H9 (cell line): ENCODE measurements at regions not wholly inside any gene's neighbourhood (a gene's known extent, or its start where the extent isn't known, plus 50 kb on each side); places are given as distances from the start of the nearest gene placed in this dataset.

Source experiments
- DNase-seq: peaks from one replicate; pipeline ENCODE4 v3.0.0-alpha.2; 2017
- H2AFZ ChIP-seq: one replicate; pipeline ENCODE4 v1.6.1; 2013; ENCODE audit warnings: mild to moderate bottlenecking, low read length, control low read depth, moderate library complexity
- H2AK5ac ChIP-seq: 2 replicates; pipeline ENCODE4 v1.6.1; 2013; ENCODE audit warnings: low read length, control low read depth, mixed read lengths; ENCODE audit not compliant: insufficient read length
- H2BK120ac ChIP-seq: one replicate; pipeline ENCODE4 v1.6.1; 2013; ENCODE audit warnings: low read depth, mild to moderate bottlenecking, low read length, control low read depth, inconsistent platforms; ENCODE audit not compliant: poor library complexity, severe bottlenecking
- H2BK12ac ChIP-seq: 2 replicates; pipeline ENCODE4 v1.6.1; 2013; ENCODE audit warnings: low read length, control low read depth, mixed read lengths, low read depth; ENCODE audit not compliant: insufficient read length
- H2BK15ac ChIP-seq: 2 replicates; pipeline ENCODE4 v1.6.1; 2013; ENCODE audit warnings: low read depth, low read length, control low read depth
- H2BK20ac ChIP-seq: one replicate; pipeline ENCODE4 v1.6.1; 2013; ENCODE audit warnings: low read depth, mild to moderate bottlenecking, low read length, control low read depth, inconsistent platforms; ENCODE audit not compliant: poor library complexity, severe bottlenecking
- H2BK5ac ChIP-seq: 2 replicates; pipeline ENCODE4 v1.6.1; 2013; ENCODE audit warnings: low read length, control low read depth, mixed read lengths; ENCODE audit not compliant: insufficient read length
- H3K14ac ChIP-seq: 2 replicates; pipeline ENCODE4 v1.6.1; 2013; ENCODE audit warnings: low read length, control low read depth; ENCODE audit not compliant: insufficient read depth
- H3K18ac ChIP-seq: 2 replicates; pipeline ENCODE4 v1.6.1; 2013; ENCODE audit warnings: low read depth, mild to moderate bottlenecking, mixed read lengths, low read length, control low read depth; ENCODE audit not compliant: insufficient read length
- H3K23ac ChIP-seq: 2 replicates; pipeline ENCODE4 v1.6.1; 2013; ENCODE audit warnings: low read length, control low read depth, mixed read lengths, low read depth; ENCODE audit not compliant: insufficient read length
- H3K23me2 ChIP-seq: 2 replicates; pipeline ENCODE4 v1.6.1; 2013; ENCODE audit warnings: low read depth, mild to moderate bottlenecking, mixed read lengths, low read length, control low read depth; ENCODE audit not compliant: insufficient read length, poor library complexity, severe bottlenecking
- H3K27ac ChIP-seq: 2 replicates; pipeline ENCODE4 v1.5.1; 2013; ENCODE audit warnings: low read length, control low read depth, mixed read lengths, low read depth; ENCODE audit not compliant: insufficient read length
- H3K27me3 ChIP-seq: 2 replicates; pipeline ENCODE4 v1.6.1; 2013; ENCODE audit warnings: low read length, control low read depth, inconsistent platforms; ENCODE audit not compliant: insufficient read depth
- H3K4ac ChIP-seq: 2 replicates; pipeline ENCODE4 v1.6.1; 2013; ENCODE audit warnings: low read depth, mild to moderate bottlenecking, control low read depth, inconsistent platforms, low read length, moderate library complexity
- H3K4me1 ChIP-seq: 2 replicates; pipeline ENCODE4 v1.6.1; 2013; ENCODE audit warnings: low read length, control low read depth, inconsistent platforms; ENCODE audit not compliant: insufficient read depth
- H3K4me2 ChIP-seq: 2 replicates; pipeline ENCODE4 v1.6.1; 2013; ENCODE audit warnings: low read length, control low read depth, mixed read lengths; ENCODE audit not compliant: insufficient read length, insufficient read depth
- H3K56ac ChIP-seq: 2 replicates; pipeline ENCODE4 v1.6.1; 2013; ENCODE audit warnings: low read depth, mild to moderate bottlenecking, mixed read lengths, low read length, control low read depth; ENCODE audit not compliant: insufficient read length
- H3K79me1 ChIP-seq: 2 replicates; pipeline ENCODE4 v1.6.1; 2013; ENCODE audit warnings: low read depth, mild to moderate bottlenecking, moderate library complexity, low read length, control low read depth, inconsistent platforms; ENCODE audit not compliant: insufficient read depth, poor library complexity, severe bottlenecking
- H3K79me2 ChIP-seq: 2 replicates; pipeline ENCODE4 v1.6.1; 2013; ENCODE audit warnings: low read length, control low read depth, inconsistent platforms; ENCODE audit not compliant: insufficient read depth
- H3K9ac ChIP-seq: 2 replicates; pipeline ENCODE4 v1.6.1; 2013; ENCODE audit warnings: low read length, control low read depth, mixed read lengths; ENCODE audit not compliant: insufficient read length; ENCODE audit errors: extremely low read depth
- H3K9me3 ChIP-seq: one replicate; pipeline ENCODE4 v1.6.1; 2013; ENCODE audit warnings: low read depth, low read length, inconsistent platforms; ENCODE audit not compliant: control insufficient read depth
- H3T11ph ChIP-seq: one replicate; pipeline ENCODE4 v1.6.1; 2013; ENCODE audit warnings: mild to moderate bottlenecking, low read length, control low read depth, inconsistent platforms
- H4K20me1 ChIP-seq: one replicate; pipeline ENCODE4 v1.6.1; 2013; ENCODE audit not compliant: control insufficient read depth, insufficient read length, insufficient read depth
- H4K5ac ChIP-seq: 2 replicates; pipeline ENCODE4 v1.6.1; 2013; ENCODE audit warnings: low read depth, mild to moderate bottlenecking, mixed read lengths, low read length, control low read depth; ENCODE audit not compliant: insufficient read length
- H4K8ac ChIP-seq: replicated peaks from 2 replicates; pipeline ENCODE4 v1.6.1; 2013; ENCODE audit warnings: low read length, control low read depth, mixed read lengths, low read depth; ENCODE audit not compliant: insufficient read length
- H4K91ac ChIP-seq: 2 replicates; pipeline ENCODE4 v1.6.1; 2013; ENCODE audit warnings: low read depth, mild to moderate bottlenecking, moderate library complexity, mixed read lengths, low read length, control low read depth; ENCODE audit not compliant: insufficient read length
- H3K27ac Mint-ChIP-seq, 3 experiments: 2 replicates in 2 of 3; 3 replicates in 1 of 3; pipeline ENCODE4 v1.8.0; 2020 to 2021; ENCODE audit warnings: mixed read lengths in 3 of 3, mild to moderate bottlenecking in 1 of 3, moderate library complexity in 1 of 3
- H3K27me3 Mint-ChIP-seq: 2 replicates; pipeline ENCODE4 v1.8.0; 2021; ENCODE audit warnings: low read depth, mild to moderate bottlenecking, moderate library complexity, mixed read lengths
- H3K36me3 Mint-ChIP-seq, 3 experiments: 2 replicates in 2 of 3; 3 replicates in 1 of 3; pipeline ENCODE4 v1.8.0; 2020 to 2021; ENCODE audit warnings: low read depth in 3 of 3, mixed read lengths in 3 of 3; ENCODE audit not compliant: insufficient read depth in 1 of 3
- H3K4me1 Mint-ChIP-seq, 2 experiments: 2 replicates each; pipeline ENCODE4 v1.8.0; 2020; ENCODE audit warnings: mixed read lengths in 2 of 2
- H3K4me3 Mint-ChIP-seq, 2 experiments: 2 replicates in 1 of 2; 3 replicates in 1 of 2; pipeline ENCODE4 v1.8.0; 2020 to 2021; ENCODE audit warnings: mild to moderate bottlenecking in 2 of 2, mixed read lengths in 2 of 2, moderate library complexity in 1 of 2
- H3K9me3 Mint-ChIP-seq, 2 experiments: 2 replicates in 1 of 2; 3 replicates in 1 of 2; pipeline ENCODE4 v1.8.0; 2020; ENCODE audit warnings: mild to moderate bottlenecking in 2 of 2, mixed read lengths in 2 of 2, moderate library complexity in 1 of 2
- CTCF ChIP-seq: fragments of 200-600 bp; sonication (generic); conservative IDR thresholded peaks from 3 replicates; pipeline ENCODE4 v1.8.0; 2021; ENCODE audit warnings: antibody characterized with exemption, mild to moderate bottlenecking
- WGBS: extraction: QIAGEN DNeasy Blood & Tissue Kit; methylation state at CpG from one replicate; pipeline ENCODE4 v1.1.7; 2013; ENCODE audit warnings: missing lambda C conversion rate, low lambda C conversion rate, mixed read lengths; ENCODE audit not compliant: insufficient read length; ENCODE audit errors: extremely low coverage; 5-methylcytosine and 5-hydroxymethylcytosine counted together

- H3K4ac ChIP-seq, result no peak overlapping the region
- no peaks in the 10 kb centered on the region for H3K23me2 ChIP-seq
- WGBS, result no CpG with 5 or more reads among the region's 10 CpGs
- no peak for DNase-seq
- H3K27me3 ChIP-seq, result no peaks in the 10 kb centered on the region; the same call in 1 of the 2 replicates
- no peaks in the 10 kb centered on the region for H4K20me1 ChIP-seq
- H4K5ac ChIP-seq, result no peak overlapping the region
- Mint-ChIP-seq H3K27me3 (no peaks in the 10 kb centered on the region; the same call in 1 of the 2 replicates), H3K4me3 (no peak overlapping the region), H3K27ac (no peak overlapping the region), H3K36me3 (no peaks in the 10 kb centered on the region), H3K9me3 (no peaks in the 10 kb centered on the region), H3K4me1 (peaks cover 24 to 29% of the 10 kb centered on the region in 2 experiments)
- no peak overlapping the region for H3K27ac ChIP-seq
- no peak overlapping the region for H2BK120ac ChIP-seq
- H4K8ac ChIP-seq, result no peak overlapping the region
- H2AK5ac ChIP-seq, result no peak overlapping the region
- no peak for TF ChIP-seq CTCF
- H3K4me1 ChIP-seq, result peaks cover 8% of the 10 kb centered on the region
- H3K14ac ChIP-seq, result no peak overlapping the region
- no peak overlapping the region for H3K56ac ChIP-seq
- no peaks in the 10 kb centered on the region for H3K79me2 ChIP-seq
- no peak overlapping the region for H3K4me2 ChIP-seq
- H3K23ac ChIP-seq, result no peak overlapping the region
- H3K18ac ChIP-seq, result no peak overlapping the region
- H2BK20ac ChIP-seq, result no peak overlapping the region
- H2BK15ac ChIP-seq, result no peak overlapping the region
- no peak overlapping the region for H4K91ac ChIP-seq
- H2AFZ ChIP-seq, result no peak overlapping the region
- no peak overlapping the region for H2BK12ac ChIP-seq
- no peak overlapping the region for H3K9ac ChIP-seq
- no peaks in the 10 kb centered on the region for H3K9me3 ChIP-seq
- no peak overlapping the region for H2BK5ac ChIP-seq
- H3K79me1 ChIP-seq, result no peaks in the 10 kb centered on the region
- H3T11ph ChIP-seq, result no peak overlapping the region
These were observed 74.7 kb upstream of the MAFB start for GRCh38 chr20:40763646-40764295.
